IMR-90 (cell line): ENCODE measurements at regions not wholly inside any gene's neighbourhood (a gene's known extent, or its start where the extent isn't known, plus 50 kb on each side); places are given as distances from the start of the nearest gene placed in this dataset.

Experiments used
- ATAC-seq: fragments of 200-7000 bp; cut with Tn5 transposase; 2 replicates; pipeline ENCODE4 v1.9.1; 2020; ENCODE audit warnings: low read depth, mild to moderate bottlenecking, moderate library complexity
- BruUV-seq: library from RNA; stranded (reverse); fragments of 400-500 nt; replicated peaks from 2 replicates; lab custom pipeline; 2021; lab: Mats Ljungman, UMichigan
- CTCF ChIA-PET: fragments of 300-600 bp; formaldehyde crosslinking; extraction: SDS; loops from one replicate; lab custom pipeline; 2021; ENCODE audit warnings: antibody characterized with exemption; lab: Yijun Ruan, JAX
- POLR2A ChIA-PET: fragments of 300-600 bp; sonication (Branson Sonifier 250); formaldehyde crosslinking; loops from one replicate; lab custom pipeline; 2022; ENCODE audit warnings: antibody characterized with exemption; ENCODE audit not compliant: unreplicated experiment; lab: Charles Lee
- DNase-seq: peaks from one replicate; pipeline ENCODE4 v3.0.0; 2013
- H2AFZ ChIP-seq: replicated peaks from 2 replicates; pipeline ENCODE3; 2013; ENCODE audit warnings: low read length, mild to moderate bottlenecking; ENCODE audit not compliant: poor library complexity
- H2AK5ac ChIP-seq: 2 replicates; pipeline ENCODE4 v1.6.1; 2013; ENCODE audit warnings: low read depth, low read length, inconsistent platforms
- H2AK9ac ChIP-seq: replicated peaks from 2 replicates; pipeline ENCODE3; 2013; ENCODE audit warnings: mild to moderate bottlenecking, low read depth, low read length, moderate library complexity; ENCODE audit not compliant: poor library complexity
- H2BK120ac ChIP-seq: 2 replicates; pipeline ENCODE4 v1.6.1; 2013; ENCODE audit warnings: low read depth, low read length, inconsistent platforms
- H2BK15ac ChIP-seq: 3 replicates; pipeline ENCODE4 v1.6.1; 2013; ENCODE audit warnings: low read depth, low read length, inconsistent platforms
- H2BK20ac ChIP-seq: 2 replicates; pipeline ENCODE4 v1.6.1; 2013; ENCODE audit warnings: low read depth, mild to moderate bottlenecking, inconsistent platforms, low read length, moderate library complexity
- H2BK5ac ChIP-seq: 2 replicates; pipeline ENCODE4 v1.6.1; 2013; ENCODE audit warnings: mild to moderate bottlenecking, low read depth, low read length, inconsistent platforms; ENCODE audit not compliant: poor library complexity, severe bottlenecking
- H3K14ac ChIP-seq: replicated peaks from 2 replicates; pipeline ENCODE4 v1.6.1; 2013; ENCODE audit warnings: low read depth, low read length, inconsistent platforms
- H3K18ac ChIP-seq: 2 replicates; pipeline ENCODE4 v1.6.1; 2013; ENCODE audit warnings: low read depth, low read length, control low read depth
- H3K23ac ChIP-seq: 2 replicates; pipeline ENCODE4 v1.6.1; 2013; ENCODE audit warnings: low read depth, low read length, inconsistent platforms
- H3K27ac ChIP-seq: 2 replicates; pipeline ENCODE4 v1.5.1; 2013; ENCODE audit warnings: mild to moderate bottlenecking, control low read depth, low read length; ENCODE audit not compliant: insufficient read depth
- H3K27me3 ChIP-seq: 2 replicates; pipeline ENCODE4 v1.6.1; 2013; ENCODE audit warnings: low read length; ENCODE audit not compliant: control insufficient read depth, insufficient read depth
- H3K36me3 ChIP-seq: 2 replicates; pipeline ENCODE4 v1.6.1; 2013; ENCODE audit warnings: low read length, mixed read lengths; ENCODE audit not compliant: control insufficient read depth, insufficient read depth
- H3K4ac ChIP-seq: 2 replicates; pipeline ENCODE4 v1.6.1; 2013; ENCODE audit warnings: low read depth, low read length, inconsistent platforms
- H3K4me1 ChIP-seq: 2 replicates; pipeline ENCODE4 v1.6.1; 2013; ENCODE audit warnings: low read length, mixed read lengths; ENCODE audit not compliant: control insufficient read depth, insufficient read depth
- H3K4me2 ChIP-seq: 2 replicates; pipeline ENCODE4 v1.6.1; 2013; ENCODE audit warnings: low read depth, mild to moderate bottlenecking, control low read depth, low read length, moderate library complexity
- H3K4me3 ChIP-seq: 2 replicates; pipeline ENCODE4 v1.5.1; 2013; ENCODE audit warnings: low read depth, mild to moderate bottlenecking, control low read depth, low read length, moderate library complexity; ENCODE audit not compliant: insufficient read depth
- H3K56ac ChIP-seq: 2 replicates; pipeline ENCODE4 v1.6.1; 2013; ENCODE audit warnings: low read length, inconsistent platforms; ENCODE audit not compliant: insufficient read depth; ENCODE audit errors: extremely low read depth
- H3K79me1 ChIP-seq, 2 experiments: 2 replicates each; pipeline ENCODE4 v1.6.1; 2013; ENCODE audit warnings: low read length in 2 of 2, inconsistent platforms in 1 of 2, low read depth in 1 of 2
- H3K9ac ChIP-seq: 2 replicates; pipeline ENCODE4 v1.6.1; 2013; ENCODE audit warnings: low read depth, low read length, control low read depth
- H3K9me1 ChIP-seq: 2 replicates; pipeline ENCODE4 v1.6.1; 2013; ENCODE audit warnings: low read length, inconsistent platforms; ENCODE audit not compliant: insufficient read depth
- H3K9me3 ChIP-seq: 2 replicates; pipeline ENCODE4 v1.6.1; 2013; ENCODE audit warnings: low read length; ENCODE audit not compliant: control insufficient read depth, insufficient read depth
- H4K20me1 ChIP-seq: 2 replicates; pipeline ENCODE4 v1.6.1; 2013; ENCODE audit warnings: low read length, inconsistent platforms; ENCODE audit not compliant: insufficient read depth
- H4K5ac ChIP-seq: 2 replicates; pipeline ENCODE4 v1.6.1; 2013; ENCODE audit warnings: mild to moderate bottlenecking, low read depth, low read length, control low read depth
- H4K8ac ChIP-seq, 2 experiments: 2 replicates each; pipeline ENCODE4 v1.6.1; 2013; ENCODE audit warnings: low read depth in 2 of 2, low read length in 2 of 2, control low read depth in 1 of 2, inconsistent platforms in 1 of 2
- H4K91ac ChIP-seq: 2 replicates; pipeline ENCODE4 v1.6.1; 2013; ENCODE audit warnings: low read depth, low read length, inconsistent platforms; ENCODE audit not compliant: insufficient read depth
- BHLHE40 ChIP-seq: fragments of 150-350 bp; IDR thresholded peaks from 2 replicates; pipeline ENCODE4 v1.6.1; 2016; ENCODE audit warnings: mild to moderate bottlenecking, low read depth, low read length
- CEBPB ChIP-seq: IDR thresholded peaks from 2 replicates; pipeline ENCODE4 v1.6.1; 2012; ENCODE audit warnings: low read depth, low read length, improper control_type of control experiment
- CTCF ChIP-seq: conservative IDR thresholded peaks from 2 replicates; pipeline ENCODE4 v1.5.1; 2012; ENCODE audit warnings: mild to moderate bottlenecking, low read depth, low read length, improper control_type of control experiment
- FOS ChIP-seq: fragments of 150-350 bp; IDR thresholded peaks from 2 replicates; pipeline ENCODE4 v1.6.1; 2016; ENCODE audit warnings: low read depth, low read length
- MAFK ChIP-seq: IDR thresholded peaks from 2 replicates; pipeline ENCODE4 v1.6.1; 2012; ENCODE audit warnings: low read depth, low read length, improper control_type of control experiment
- MXI1 ChIP-seq: IDR thresholded peaks from 2 replicates; pipeline ENCODE4 v1.6.1; 2012; ENCODE audit warnings: low read depth, mild to moderate bottlenecking, low read length, moderate library complexity, borderline replicate concordance
- POLR2A ChIP-seq: IDR thresholded peaks from 2 replicates; pipeline ENCODE4 v1.6.1; 2012; ENCODE audit warnings: mild to moderate bottlenecking, low read depth, low read length
- RAD21 ChIP-seq: IDR thresholded peaks from 2 replicates; pipeline ENCODE4 v1.6.1; 2012; ENCODE audit warnings: low read length, improper control_type of control experiment
- RCOR1 ChIP-seq: IDR thresholded peaks from 2 replicates; pipeline ENCODE4 v1.6.1; 2012; ENCODE audit warnings: mild to moderate bottlenecking, low read length, improper control_type of control experiment; ENCODE audit not compliant: insufficient replicate concordance
- RFX5 ChIP-seq: IDR thresholded peaks from 2 replicates; pipeline ENCODE4 v1.8.0; 2012; ENCODE audit warnings: low read depth, mild to moderate bottlenecking, low read length, moderate library complexity
- SMC3 ChIP-seq: fragments of 150-350 bp; IDR thresholded peaks from 2 replicates; pipeline ENCODE4 v1.6.1; 2016; ENCODE audit warnings: low read depth, mild to moderate bottlenecking, antibody characterized with exemption, low read length, moderate library complexity
- WGBS, 2 experiments: methylation state at CpG; one replicate each; pipeline versions ENCODE4 v1.1.5 to v1.1.7; 2013; ENCODE audit warnings: missing lambda C conversion rate in 2 of 2; ENCODE audit not compliant: insufficient read length in 1 of 2; ENCODE audit errors: extremely low coverage in 2 of 2; 5-methylcytosine and 5-hydroxymethylcytosine counted together
- dilution Hi-C: fragments of 300-500 bp; cut with HindIII; formaldehyde crosslinking; loops from one replicate; pipeline ENCODE4 v1.14.3; 2018; ENCODE audit warnings: low sequenced_read_pairs; ENCODE audit not compliant: unreplicated experiment
- in situ Hi-C: fragments of 300-500 bp; cut with MboI; formaldehyde crosslinking; loops from 3 replicates; pipeline ENCODE4 v1.14.3; 2019; ENCODE audit warnings: low sequenced_read_pairs, inconsistent platforms, mixed read lengths
- intact Hi-C: fragments of 100-400 bp; cut with micrococcal nuclease; formaldehyde crosslinking; loops from 2 replicates; pipeline ENCODE4 v1.10.0; 2022
- TF ChIP-seq, protein P1 (sequence below): fragments of 150-350 bp; IDR thresholded peaks from 2 replicates; pipeline ENCODE4 v1.6.1; 2016; ENCODE audit warnings: low read depth, mild to moderate bottlenecking, low read length, moderate library complexity, borderline replicate concordance
- TF ChIP-seq, protein P2 (sequence below): fragments of 150-350 bp; IDR thresholded peaks from 2 replicates; pipeline ENCODE4 v1.6.1; 2017; ENCODE audit warnings: mild to moderate bottlenecking, antibody characterized with exemption, low read length, low read depth

DNA sequence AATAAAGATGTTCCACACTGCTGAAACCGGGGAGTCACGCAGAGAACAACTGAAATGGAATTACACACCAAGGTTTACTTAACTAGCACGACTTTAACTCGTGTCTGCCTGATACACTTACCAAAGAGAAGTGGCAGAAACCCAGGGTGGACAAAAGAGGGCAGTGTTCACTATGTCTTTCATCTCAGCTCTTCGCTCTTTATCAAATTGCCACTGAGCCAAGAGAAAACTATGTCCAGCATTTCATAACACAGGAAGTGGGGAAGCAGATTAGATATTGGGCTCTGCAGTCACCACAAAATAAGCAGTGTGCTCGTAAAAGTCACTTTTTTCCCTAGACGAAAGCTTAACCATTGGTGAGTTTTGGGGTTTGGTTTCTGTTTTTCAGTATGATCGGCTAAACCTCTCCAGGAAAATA, 155.7 kb downstream of the CHIC2 start:
- POLR2A ChIA-PET: interaction anchor here (0.6 to 1.4 kb wide), 5 partner anchors 12 to 325 kb away, joined by 3 to 8 read pairs (median 3); no protein-coding TSS in a partner anchor
- in situ Hi-C loops: loop anchor here (5.0 to 25.0 kb wide), 4 partner anchors 201 to 894 kb away; partner anchors contain the start of gene PDGFRA

More for the DNA sequence above, 155.7 kb downstream of the CHIC2 start:
- Histone ChIP-seq H4K5ac (peak overlapping the region; percentile 81), H3K36me3 (no peaks in the 10 kb centered on the region), H4K20me1 (no peaks in the 10 kb centered on the region), H3K23ac (peak overlapping the region; percentile 66), H3K27ac (peak overlapping the region; percentile 96), H3K4ac (peak overlapping the region; percentile 88), H3K27me3 (no peaks in the 10 kb centered on the region), H3K9ac (peak overlapping the region; percentile 94), H3K4me3 (peak overlapping the region; percentile 22; the same call in 1 of the 2 replicates), H3K56ac (peak overlapping the region; percentile 80), H3K4me1 (peaks cover 11% of the 10 kb centered on the region), H2BK20ac (peak overlapping the region; percentile 94), H2AK9ac (no peak overlapping the region), H3K4me2 (peak overlapping the region; percentile 88), H2AK5ac (peak overlapping the region; percentile 19; the same call in 1 of the 2 replicates), H3K14ac (peak overlapping the region; percentile 60), H2BK15ac (peak overlapping the region; percentile 75), H2BK5ac (peak overlapping the region; percentile 84), H3K18ac (peak overlapping the region; percentile 91), H2BK120ac (peak overlapping the region; percentile 94), H3K9me3 (no peaks in the 10 kb centered on the region), H3K79me1 (0 out of 4 replicates have a peak, but pooled peaks cover 0 to 4% of the 10 kb centered on the region in 2 experiments), H4K91ac (peak overlapping the region; percentile 77), H3K9me1 (no peaks in the 10 kb centered on the region; the same call in 1 of the 2 replicates), H4K8ac (peak overlapping the region; percentile 45 to 94), H2AFZ (peak overlapping the region; percentile 81)
- intact Hi-C loops (loop anchor here (1.0 to 5.0 kb wide), 9 partner anchors 122 to 711 kb away; partner anchors contain the start of gene SCFD2), dilution Hi-C loops (no loop called here)
- no CpG with 5 or more reads among the region's 8 CpGs for WGBS, 2 experiments
- DNase-seq (peak; percentile 97), ATAC-seq (peak; percentile 70)
- CTCF ChIA-PET: interaction anchor here (0.5 to 3.4 kb wide), 16 partner anchors 12 to 895 kb away, joined by 3 to 15 read pairs (median 4); no protein-coding TSS in a partner anchor
- BruUV-seq: no TSS peak
- TF ChIP-seq CEBPB (peak; percentile 89), RCOR1 (no peak), BHLHE40 (peak; percentile 43; the same call in 1 of the 2 replicates), MXI1 (peak; percentile 57), MAFK (peak; percentile 1; the same call in 1 of the 2 replicates), SMC3 (peak; percentile 92), CTCF (peak; percentile 95), POLR2A (peak; percentile 48; the same call in 1 of the 2 replicates), RFX5 (no peak), RAD21 (peak; percentile 93), FOS (peak; percentile 10; the same call in 1 of the 2 replicates)
- TF ChIP-seq, protein P1, sequence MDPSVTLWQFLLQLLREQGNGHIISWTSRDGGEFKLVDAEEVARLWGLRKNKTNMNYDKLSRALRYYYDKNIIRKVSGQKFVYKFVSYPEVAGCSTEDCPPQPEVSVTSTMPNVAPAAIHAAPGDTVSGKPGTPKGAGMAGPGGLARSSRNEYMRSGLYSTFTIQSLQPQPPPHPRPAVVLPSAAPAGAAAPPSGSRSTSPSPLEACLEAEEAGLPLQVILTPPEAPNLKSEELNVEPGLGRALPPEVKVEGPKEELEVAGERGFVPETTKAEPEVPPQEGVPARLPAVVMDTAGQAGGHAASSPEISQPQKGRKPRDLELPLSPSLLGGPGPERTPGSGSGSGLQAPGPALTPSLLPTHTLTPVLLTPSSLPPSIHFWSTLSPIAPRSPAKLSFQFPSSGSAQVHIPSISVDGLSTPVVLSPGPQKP: no peak
- TF ChIP-seq, protein P2, sequence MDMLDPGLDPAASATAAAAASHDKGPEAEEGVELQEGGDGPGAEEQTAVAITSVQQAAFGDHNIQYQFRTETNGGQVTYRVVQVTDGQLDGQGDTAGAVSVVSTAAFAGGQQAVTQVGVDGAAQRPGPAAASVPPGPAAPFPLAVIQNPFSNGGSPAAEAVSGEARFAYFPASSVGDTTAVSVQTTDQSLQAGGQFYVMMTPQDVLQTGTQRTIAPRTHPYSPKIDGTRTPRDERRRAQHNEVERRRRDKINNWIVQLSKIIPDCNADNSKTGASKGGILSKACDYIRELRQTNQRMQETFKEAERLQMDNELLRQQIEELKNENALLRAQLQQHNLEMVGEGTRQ: no peak
